ENCODE measurements at regions not wholly inside any gene's neighbourhood (a gene's known extent, or its start where the extent isn't known, plus 50 kb on each side); places are given as distances from the start of the nearest gene placed in this dataset.
"Not testable (repeated sequence)": the region's sequence is repeated elsewhere in the genome, so short reads cannot be mapped to it uniquely, and the experiment has no call there.

DNA sequence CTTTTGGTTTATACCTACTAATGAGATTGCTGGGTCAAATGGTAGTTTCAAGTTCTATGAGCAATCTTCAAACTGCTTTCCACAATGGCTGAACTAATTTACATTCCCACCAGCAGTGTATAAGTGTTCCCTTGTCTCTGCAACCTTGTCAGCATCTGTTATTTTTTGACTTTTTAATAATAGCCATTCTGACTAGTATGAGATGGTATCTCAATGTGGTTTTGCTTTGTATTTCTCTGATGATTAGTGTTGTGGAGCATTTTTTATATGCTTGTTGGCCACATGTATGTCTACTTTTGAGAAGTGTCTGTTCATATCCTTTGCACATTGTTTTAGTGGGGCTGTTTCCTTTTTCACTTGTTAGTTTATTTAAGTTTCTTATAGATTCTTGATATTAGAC is 449.3 kb upstream of the ATP11B start:
- not testable (repeated sequence) for DNase-seq (ENCODE audit: low read depth)

- DNase-seq (ENCODE audit: low read depth), result no peak
Measured at GRCh38 chr3:182349051-182349450, 444.3 kb upstream of the ATP11B start.

DNA sequence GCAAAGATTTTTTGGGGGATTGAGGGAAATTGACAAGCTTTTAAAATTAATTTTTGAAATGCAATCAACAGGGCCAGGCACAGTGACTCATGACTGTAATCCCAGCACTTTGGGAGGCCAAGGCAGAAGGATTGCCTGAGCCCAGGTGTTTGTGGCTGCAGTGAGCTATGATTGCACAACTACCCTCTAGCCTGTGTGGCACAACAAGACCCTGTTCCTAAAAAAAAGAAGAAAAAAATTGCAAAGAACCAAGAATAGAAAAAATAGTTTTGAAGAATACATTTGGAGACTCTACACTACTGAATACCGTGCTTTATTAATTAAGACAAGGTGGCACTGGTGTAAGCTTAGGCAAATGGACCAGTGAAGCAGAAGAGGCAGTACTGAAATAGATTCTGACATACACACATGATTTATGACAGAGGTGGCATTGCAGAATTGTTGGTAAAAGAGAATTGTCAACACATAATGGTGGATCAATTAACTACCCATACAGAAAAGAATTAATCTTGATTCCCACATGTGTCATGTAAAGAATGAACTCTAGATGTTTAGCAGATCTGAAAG is 443.3 kb upstream of the ATP11B start:
- no peak for DNase-seq (ENCODE audit: low read depth)

DNA sequence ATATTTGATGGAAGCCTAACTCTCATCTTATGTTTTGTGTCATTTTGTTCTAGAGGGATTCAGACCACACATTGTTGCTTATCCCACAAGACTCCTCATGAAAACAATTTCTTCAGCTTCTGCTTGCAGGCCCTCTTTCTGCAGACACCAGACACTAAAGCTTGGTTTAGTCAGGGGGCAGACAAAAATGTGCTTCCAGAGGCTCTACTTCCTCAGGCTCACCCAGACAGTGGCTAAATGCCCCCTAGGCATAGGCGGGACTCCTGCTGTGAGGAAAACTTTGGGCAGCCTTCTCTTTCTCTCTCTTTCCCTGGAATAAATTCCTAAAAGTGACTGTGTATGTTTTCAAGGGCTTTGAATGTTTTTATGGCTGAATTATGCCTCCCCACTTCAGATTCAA is 435.4 kb upstream of the ATP11B start:
- no peak for DNase-seq (ENCODE audit: low read depth)

- no peak for DNase-seq (ENCODE audit: low read depth)
Measured at GRCh38 chr3:182364323-182364722, 429.0 kb upstream of the ATP11B start.

GRCh38 chr3:182364723-182365650 is 428.3 kb upstream of the ATP11B start:
- DNase-seq (ENCODE audit: low read depth), result no peak

GRCh38 chr3:182366746-182367145 is 426.6 kb upstream of the ATP11B start:
- DNase-seq (ENCODE audit: low read depth), result no peak

GRCh38 chr3:182369861-182370260 is 423.4 kb upstream of the ATP11B start:
- DNase-seq (ENCODE audit: low read depth), result no peak

GRCh38 chr3:182370949-182371348 is 422.4 kb upstream of the ATP11B start:
- DNase-seq (ENCODE audit: low read depth), result no peak

DNA sequence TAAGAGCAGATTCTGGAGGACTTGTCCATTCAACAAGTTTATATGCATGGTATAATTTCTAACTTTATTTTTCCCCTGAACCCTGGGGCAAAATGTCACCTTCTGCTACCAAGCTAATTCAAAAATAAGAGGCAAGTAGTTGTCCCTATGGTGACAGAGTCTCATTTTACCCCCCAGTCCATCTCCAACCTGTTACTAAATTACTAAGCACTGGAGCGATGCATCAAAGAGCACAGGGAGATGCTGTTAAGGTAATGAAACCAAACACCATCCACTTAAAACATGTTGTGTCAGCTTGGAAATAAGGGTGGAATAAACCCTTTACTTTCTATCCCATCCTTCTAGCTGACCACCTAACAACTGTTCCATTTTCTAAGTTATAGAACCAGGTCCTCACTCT is 417.4 kb upstream of the ATP11B start:
- DNase-seq (ENCODE audit: low read depth), result no peak

- DNase-seq (ENCODE audit: low read depth), result no peak
Measured at GRCh38 chr3:182382112-182382857, 411.0 kb upstream of the ATP11B start.

DNA sequence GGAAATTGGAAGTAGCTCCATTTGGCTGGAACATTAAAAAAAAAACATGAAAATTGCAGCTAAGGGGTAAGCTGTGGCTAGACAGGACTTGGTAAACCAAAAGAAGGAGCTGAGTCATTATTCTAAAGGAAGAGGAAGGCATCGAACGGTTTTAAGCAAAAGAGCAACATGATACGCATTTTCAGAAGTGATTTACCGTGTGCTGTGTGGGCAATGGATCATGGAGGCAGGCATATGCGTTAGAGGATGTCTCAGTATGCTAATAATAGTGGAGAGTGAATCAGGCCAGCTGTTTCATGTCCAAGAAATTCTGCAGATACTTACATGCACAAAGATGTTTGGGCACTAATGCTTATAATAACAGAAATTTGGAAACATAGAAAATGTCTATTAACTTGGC is 409.1 kb upstream of the ATP11B start:
- no peak for DNase-seq (ENCODE audit: low read depth)

- no peak for DNase-seq (ENCODE audit: low read depth)
Measured at GRCh38 chr3:182385356-182385755, 407.9 kb upstream of the ATP11B start.

DNA sequence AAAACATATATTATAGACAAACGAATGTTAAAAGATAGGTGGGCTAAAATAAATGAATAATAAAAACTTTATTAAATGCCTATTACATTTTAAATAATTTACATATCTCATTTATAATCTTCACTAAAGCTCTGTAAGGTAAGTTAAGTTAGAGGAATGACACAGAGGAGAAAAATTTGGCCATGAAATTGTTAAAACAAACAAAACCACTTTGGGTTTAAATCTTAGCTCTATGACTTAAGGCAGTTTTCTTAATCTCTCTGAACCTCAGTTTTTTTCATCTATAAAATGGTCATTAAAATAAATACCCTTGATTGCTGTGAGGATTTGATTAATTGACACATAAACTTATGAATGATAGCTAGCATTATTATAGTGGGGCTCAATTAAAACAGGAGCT is 404.8 kb upstream of the ATP11B start:
- no peak for DNase-seq (ENCODE audit: low read depth)

- no peak for DNase-seq (ENCODE audit: low read depth)
Measured at GRCh38 chr3:182389071-182389815, 404.1 kb upstream of the ATP11B start.

DNA sequence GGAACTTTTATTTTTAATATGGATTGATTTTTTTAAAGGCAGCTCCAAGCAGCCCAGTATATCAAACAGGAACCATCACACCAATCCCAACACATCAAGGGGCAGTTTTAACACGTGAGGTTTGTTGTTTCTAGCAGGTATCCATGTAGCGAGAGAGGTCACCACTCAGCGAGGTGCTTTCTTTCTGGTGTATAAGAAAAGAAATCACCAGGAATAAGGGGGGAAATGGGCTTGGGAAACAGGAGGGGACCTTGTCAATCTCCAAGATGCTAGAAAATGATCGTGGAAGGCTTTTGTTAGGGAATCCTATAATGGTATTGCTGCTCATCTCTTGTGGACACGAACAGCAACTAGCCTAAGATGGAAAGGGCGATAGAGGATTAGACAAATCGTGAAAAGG is 402.9 kb upstream of the ATP11B start:
- DNase-seq (ENCODE audit: low read depth), result no peak

- no peak for DNase-seq (ENCODE audit: low read depth)
Measured at GRCh38 chr3:182392182-182392937, 400.9 kb upstream of the ATP11B start.

DNA sequence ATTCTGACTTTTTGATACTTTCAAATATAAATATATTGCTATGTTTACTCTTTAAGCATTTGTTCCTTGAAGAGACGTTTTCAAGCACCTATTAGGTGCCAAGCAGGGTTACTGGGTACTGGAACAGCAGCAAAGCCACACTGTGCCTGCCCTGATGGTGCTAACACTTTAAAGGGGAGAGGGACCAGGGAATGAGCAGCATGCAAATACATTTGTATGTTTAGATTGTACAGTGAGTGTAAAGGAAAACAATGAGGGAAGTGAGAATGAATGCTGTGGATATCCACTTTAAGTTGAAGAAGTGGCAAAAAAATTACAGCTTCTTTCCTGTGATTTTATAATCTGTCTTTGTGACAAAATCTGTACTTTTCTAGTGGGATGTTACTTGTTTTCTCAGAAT is 400.2 kb upstream of the ATP11B start:
- no peak for DNase-seq (ENCODE audit: low read depth)

DNA sequence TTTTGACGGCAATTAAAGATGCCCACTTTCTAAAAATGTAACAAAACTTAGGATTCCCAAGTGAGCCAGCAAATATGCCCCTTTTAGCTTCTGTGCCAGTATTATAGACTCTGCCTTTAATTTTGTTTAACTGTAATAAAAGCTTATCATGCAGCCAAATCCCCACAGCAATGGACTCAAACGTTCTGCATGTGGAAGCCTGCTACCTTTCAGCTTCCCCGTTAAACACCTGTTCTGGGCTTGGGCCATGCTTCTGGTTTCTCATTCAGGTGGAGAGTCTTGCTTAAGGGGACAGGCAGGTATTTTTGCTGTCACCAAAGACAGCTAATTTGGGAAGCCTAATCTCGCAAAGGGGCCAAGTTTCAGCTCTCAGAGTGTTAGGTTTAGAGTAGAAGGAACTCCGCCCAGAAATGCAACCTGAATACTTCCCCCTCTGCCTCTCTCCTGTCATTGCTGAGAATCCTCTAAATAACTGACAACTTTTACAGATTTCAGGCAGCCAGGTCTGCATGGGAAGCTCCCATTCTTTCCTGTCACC is 399.4 kb upstream of the ATP11B start:
- no peak for DNase-seq (ENCODE audit: low read depth)

- no peak for DNase-seq (ENCODE audit: low read depth)
Measured at GRCh38 chr3:182397164-182397563, 396.1 kb upstream of the ATP11B start.
